T-cell (primary cell): ENCODE measurements at regions not wholly inside any gene's neighbourhood (a gene's known extent, or its start where the extent isn't known, plus 50 kb on each side); places are given as distances from the start of the nearest gene placed in this dataset.

ENCODE experiments used
- ATAC-seq, 4 experiments: fragments of 200-7000 bp in 3 of 4; fragments of 150-1000 bp in 1 of 4; cut with Tn5 transposase; replicated peaks in 1 of 4; 1 replicate in 3 of 4; 2 replicates in 1 of 4; pipeline ENCODE4 v1.10.0; 2021; ENCODE audit warnings: moderate library complexity in 3 of 4, mild to moderate bottlenecking in 2 of 4, moderate number of reproducible peaks in 1 of 4
- CTCF ChIA-PET, 2 donors: fragments of 300-600 bp; sonication (Branson Sonifier 250); formaldehyde crosslinking; loops; one replicate each; lab custom pipeline; 2022; ENCODE audit warnings: antibody characterized with exemption in 2 of 2; lab: Charles Lee
- POLR2A ChIA-PET, 2 donors: fragments of 300-600 bp; sonication (Branson Sonifier 250); formaldehyde crosslinking; loops; one replicate each; lab custom pipeline; 2022; ENCODE audit warnings: antibody characterized with exemption in 2 of 2; lab: Charles Lee
- DNase-seq, 35 experiments: peaks; one replicate each; pipeline versions ENCODE4 v3.0.0 to v3.0.0-alpha.2; 2013 to 2023
- H3K27ac ChIP-seq: one replicate; pipeline ENCODE4 v1.5.1; 2013; ENCODE audit warnings: low read length
- H3K27me3 ChIP-seq, 2 experiments: replicated peaks in 1 of 2; 1 replicate in 1 of 2; 2 replicates in 1 of 2; pipeline versions ENCODE4 v1.6.1 to v1.7.0; 2013; ENCODE audit warnings: low read length in 1 of 2, mixed read lengths in 1 of 2; ENCODE audit not compliant: control insufficient read depth in 2 of 2, insufficient read depth in 2 of 2; ENCODE audit errors: extremely low read depth in 1 of 2
- H3K36me3 ChIP-seq, 2 donors: 1 replicate in 1 of 2; 2 replicates in 1 of 2; pipeline versions ENCODE4 v1.6.1 to v1.7.0; 2013; ENCODE audit warnings: low read length in 1 of 2; ENCODE audit not compliant: control insufficient read depth in 2 of 2, insufficient read depth in 1 of 2; ENCODE audit errors: extremely low read depth in 1 of 2
- H3K4me1 ChIP-seq, 2 experiments: 1 replicate in 1 of 2; 2 replicates in 1 of 2; pipeline versions ENCODE4 v1.6.1 to v1.7.0; 2013; ENCODE audit warnings: low read length in 2 of 2, mixed read lengths in 1 of 2; ENCODE audit not compliant: insufficient read depth in 2 of 2, control insufficient read depth in 1 of 2; ENCODE audit errors: extremely low read depth in 1 of 2
- H3K4me3 ChIP-seq, 2 donors: 1 replicate in 1 of 2; 2 replicates in 1 of 2; pipeline versions ENCODE4 v1.5.1 to v1.7.0; 2013; ENCODE audit warnings: mild to moderate bottlenecking in 2 of 2, low read length in 1 of 2, moderate library complexity in 1 of 2; ENCODE audit not compliant: control insufficient read depth in 1 of 2; ENCODE audit errors: extremely low read depth in 1 of 2
- H3K9me3 ChIP-seq: 2 replicates; pipeline ENCODE4 v1.7.0; 2013
- H3K27ac Mint-ChIP-seq, 2 donors: one replicate each; pipeline ENCODE4 v1.8.0; 2020 to 2021; ENCODE audit warnings: mild to moderate bottlenecking in 2 of 2, mixed read lengths in 2 of 2
- H3K27me3 Mint-ChIP-seq, 2 donors: one replicate each; pipeline ENCODE4 v1.8.0; 2021 to 2022; ENCODE audit warnings: mixed read lengths in 2 of 2
- H3K36me3 Mint-ChIP-seq: one replicate; pipeline ENCODE4 v1.8.0; 2021; ENCODE audit warnings: mixed read lengths
- H3K4me1 Mint-ChIP-seq, 3 donors: one replicate each; pipeline ENCODE4 v1.8.0; 2020 to 2022; ENCODE audit warnings: mixed read lengths in 3 of 3, mild to moderate bottlenecking in 1 of 3
- H3K4me3 Mint-ChIP-seq, 3 donors: one replicate each; pipeline ENCODE4 v1.8.0; 2020 to 2022; ENCODE audit warnings: mild to moderate bottlenecking in 3 of 3, mixed read lengths in 3 of 3, moderate library complexity in 3 of 3
- H3K9me3 Mint-ChIP-seq, 3 donors: one replicate each; pipeline ENCODE4 v1.8.0; 2020 to 2022; ENCODE audit warnings: mixed read lengths in 3 of 3
- WGBS: methylation state at CpG from one replicate; pipeline ENCODE4 v1.1.5; 2013; ENCODE audit warnings: missing lambda C conversion rate; ENCODE audit not compliant: insufficient coverage; 5-methylcytosine and 5-hydroxymethylcytosine counted together

DNA sequence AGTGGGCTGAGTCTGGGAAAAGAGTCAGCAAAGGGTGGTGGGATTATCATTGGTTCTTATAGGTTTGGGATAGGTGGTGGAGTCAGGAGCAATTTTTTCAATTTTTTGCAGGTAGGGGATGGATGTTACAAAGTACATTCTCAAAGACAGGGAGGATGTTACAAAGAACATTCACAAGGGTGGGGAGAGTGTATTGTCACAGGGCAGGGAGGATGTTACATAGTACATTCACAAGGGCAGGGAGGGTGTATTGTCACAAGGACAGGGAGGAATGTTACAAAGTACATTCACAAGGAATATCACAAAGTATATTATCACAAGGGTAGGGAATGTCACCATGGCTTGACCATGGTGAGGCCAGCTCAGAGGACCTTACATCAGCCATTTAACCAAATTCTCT is 58.6 kb upstream of the WDR75 start:
- Histone ChIP-seq H3K4me3 (no peak overlapping the region), H3K4me1 (no peaks in the 10 kb centered on the region), H3K27me3 (no peaks in the 10 kb centered on the region), H3K9me3 (no peaks in the 10 kb centered on the region), H3K27ac (no peak overlapping the region), H3K36me3 (no peaks in the 10 kb centered on the region)
- ChIA-PET CTCF (no interaction called here), POLR2A (no interaction called here)
- H3K27ac Mint-ChIP-seq: no peak overlapping the region
- DNase-seq: no peak
- no peaks in the 10 kb centered on the region for H3K27me3 Mint-ChIP-seq
- no peaks in the 10 kb centered on the region for H3K4me1 Mint-ChIP-seq
- peaks cover 0 to 6% (median 0%) of the 10 kb centered on the region in 3 donors for H3K9me3 Mint-ChIP-seq
- H3K36me3 Mint-ChIP-seq: peaks cover 6% of the 10 kb centered on the region
- ATAC-seq: no peak
- no peak overlapping the region for H3K4me3 Mint-ChIP-seq

- no peak for ATAC-seq
- H3K27ac ChIP-seq: no peak overlapping the region
- no peaks in the 10 kb centered on the region for H3K27me3 Mint-ChIP-seq
- H3K9me3 ChIP-seq: no peaks in the 10 kb centered on the region
- no peaks in the 10 kb centered on the region for H3K27me3 ChIP-seq
- H3K4me3 ChIP-seq: no peak overlapping the region
- H3K36me3 Mint-ChIP-seq: peaks cover 6% of the 10 kb centered on the region
- no peak for DNase-seq
- H3K4me3 Mint-ChIP-seq: no peak overlapping the region
- ChIA-PET POLR2A (no interaction called here), CTCF (no interaction called here)
- no peak overlapping the region for H3K27ac Mint-ChIP-seq
- WGBS: no CpG with 5 or more reads among the region's 3 CpGs
- peaks cover 0 to 6% (median 0%) of the 10 kb centered on the region in 3 donors for H3K9me3 Mint-ChIP-seq
- H3K4me1 Mint-ChIP-seq: no peaks in the 10 kb centered on the region
- H3K4me1 ChIP-seq: no peaks in the 10 kb centered on the region
- H3K36me3 ChIP-seq: no peaks in the 10 kb centered on the region
These were observed 54.5 kb upstream of the WDR75 start for GRCh38 chr2:189386741-189387140.

DNA sequence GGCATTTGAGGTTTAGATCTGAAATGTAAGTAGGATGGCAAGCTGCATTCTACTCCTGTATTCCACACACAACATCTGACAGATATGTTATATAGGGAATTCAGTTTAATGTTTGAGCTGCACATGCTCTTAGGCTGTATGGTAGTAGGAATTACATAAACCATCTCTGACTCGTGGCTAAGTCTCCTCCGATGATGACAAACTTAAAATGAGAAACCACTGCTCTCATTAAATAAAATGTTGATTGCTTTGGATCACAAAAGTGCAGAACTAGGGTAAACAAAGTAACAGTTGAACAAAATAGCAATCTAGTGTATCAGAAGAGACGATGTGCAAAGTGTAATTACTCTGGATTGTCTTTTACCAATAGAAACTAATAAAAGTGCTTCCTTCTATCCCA is 50.1 kb upstream of the WDR75 start:
- Mint-ChIP-seq H3K9me3 (no peaks in the 10 kb centered on the region), H3K4me3 (no peak overlapping the region), H3K36me3 (no peaks in the 10 kb centered on the region), H3K27ac (no peak overlapping the region), H3K27me3 (no peaks in the 10 kb centered on the region), H3K4me1 (no peaks in the 10 kb centered on the region)
- ChIA-PET POLR2A (no interaction called here), CTCF (no interaction called here)
- Histone ChIP-seq H3K4me3 (no peak overlapping the region), H3K36me3 (no peaks in the 10 kb centered on the region), H3K27ac (no peak overlapping the region), H3K4me1 (no peaks in the 10 kb centered on the region), H3K27me3 (no peaks in the 10 kb centered on the region), H3K9me3 (no peaks in the 10 kb centered on the region)
- ATAC-seq (no peak), DNase-seq (no peak)
- no CpG with 5 or more reads among the region's 3 CpGs for WGBS
